Adipocyte (in vitro differentiated cells): ENCODE measurements at regions not wholly inside any gene's neighbourhood (a gene's known extent, or its start where the extent isn't known, plus 50 kb on each side); places are given as distances from the start of the nearest gene placed in this dataset.
A peak's percentile ranks its signal among the peaks of the same experiment; 100 is the strongest.
"Not testable (repeated sequence)": the region's sequence is repeated elsewhere in the genome, so short reads cannot be mapped to it uniquely, and the experiment has no call there.

Experiments
- DNase-seq: peaks from one replicate; pipeline ENCODE4 v3.0.0-alpha.2; 2015; ENCODE audit warnings: low read depth
- H3K27me3 ChIP-seq: replicated peaks from 2 replicates; pipeline ENCODE4 v1.7.0; 2013; ENCODE audit warnings: mild to moderate bottlenecking, low read length, moderate library complexity; ENCODE audit not compliant: control insufficient read depth, insufficient read depth
- H3K36me3 ChIP-seq: 2 replicates; pipeline ENCODE4 v1.7.0; 2013; ENCODE audit warnings: low read length, mild to moderate bottlenecking, moderate library complexity; ENCODE audit not compliant: control insufficient read depth, insufficient read depth, severe bottlenecking
- H3K4me1 ChIP-seq: 2 replicates; pipeline ENCODE4 v1.7.0; 2013; ENCODE audit warnings: mild to moderate bottlenecking, low read length, moderate library complexity; ENCODE audit not compliant: control insufficient read depth, insufficient read depth
- H3K4me3 ChIP-seq: 2 replicates; pipeline ENCODE4 v1.7.0; 2013; ENCODE audit warnings: mild to moderate bottlenecking, low read length, moderate library complexity
- H3K9ac ChIP-seq: 2 replicates; pipeline ENCODE4 v1.7.0; 2013; ENCODE audit warnings: mild to moderate bottlenecking, low read length, moderate library complexity
- H3K9me3 ChIP-seq: 2 replicates; pipeline ENCODE4 v1.7.0; 2013; ENCODE audit warnings: mild to moderate bottlenecking, low read length, moderate library complexity; ENCODE audit not compliant: control insufficient read depth

DNA sequence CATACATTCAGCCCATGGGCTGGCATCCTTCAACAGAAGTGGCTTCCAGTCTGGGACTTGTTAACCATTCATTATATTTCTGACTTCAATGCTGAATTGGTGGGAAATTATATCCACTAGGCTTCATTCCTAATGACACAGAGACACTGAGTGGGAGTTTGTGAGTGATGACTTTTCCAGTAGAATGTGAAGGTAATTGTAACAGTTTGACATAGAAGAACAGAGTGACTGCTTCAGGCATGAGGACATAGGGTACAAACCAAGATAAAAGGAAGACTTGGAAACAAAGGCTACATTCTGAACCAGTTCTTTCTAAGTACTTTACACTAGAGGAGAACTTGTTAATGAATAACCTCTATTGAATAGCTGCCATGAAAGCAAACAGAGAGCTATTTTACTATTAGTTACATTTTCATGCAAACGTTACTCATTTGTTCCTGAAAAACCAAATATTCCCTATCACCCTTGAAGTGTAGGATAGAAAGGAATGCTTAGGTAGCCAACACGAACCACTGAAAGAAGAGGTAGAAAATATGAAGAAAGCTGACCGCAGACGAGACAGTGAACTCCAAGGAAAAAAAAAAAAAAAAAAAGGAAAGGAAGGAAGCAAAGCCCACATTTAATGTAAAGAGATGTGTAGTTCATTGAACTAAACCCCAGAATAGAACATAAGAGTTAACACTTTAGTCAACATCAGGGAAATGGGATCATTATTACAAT is 237.0 kb upstream of the SEMA3C start:
- Histone ChIP-seq H3K4me3 (no peak overlapping the region), H3K4me1 (peaks cover 7% of the 10 kb centered on the region), H3K9me3 (no peaks in the 10 kb centered on the region), H3K27me3 (no peaks in the 10 kb centered on the region), H3K36me3 (no peaks in the 10 kb centered on the region), H3K9ac (no peak overlapping the region)
- no peak for DNase-seq

DNA sequence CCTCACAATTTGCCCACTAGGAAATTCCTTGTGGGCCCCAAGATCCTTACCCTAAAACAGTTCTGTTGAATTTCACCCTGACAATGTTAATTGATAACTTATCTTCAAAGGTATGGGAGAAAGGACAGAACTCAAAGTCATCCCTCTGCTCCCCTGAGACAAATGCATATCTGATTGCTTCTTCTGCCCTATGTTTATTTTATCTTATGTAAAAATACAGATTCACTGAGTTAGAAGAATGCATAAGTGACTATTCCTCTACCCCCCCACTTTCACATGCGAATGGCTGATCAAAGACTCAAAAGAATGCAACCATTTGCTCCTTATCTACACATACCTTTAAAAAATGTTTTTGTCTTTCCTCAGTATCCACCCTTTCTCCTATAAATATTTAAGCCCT is 235.7 kb upstream of the SEMA3C start:
- Histone ChIP-seq H3K4me3 (no peak overlapping the region), H3K27me3 (no peaks in the 10 kb centered on the region), H3K4me1 (peaks cover 7% of the 10 kb centered on the region), H3K9ac (no peak overlapping the region), H3K36me3 (no peaks in the 10 kb centered on the region), H3K9me3 (no peaks in the 10 kb centered on the region)
- no peak for DNase-seq

DNA sequence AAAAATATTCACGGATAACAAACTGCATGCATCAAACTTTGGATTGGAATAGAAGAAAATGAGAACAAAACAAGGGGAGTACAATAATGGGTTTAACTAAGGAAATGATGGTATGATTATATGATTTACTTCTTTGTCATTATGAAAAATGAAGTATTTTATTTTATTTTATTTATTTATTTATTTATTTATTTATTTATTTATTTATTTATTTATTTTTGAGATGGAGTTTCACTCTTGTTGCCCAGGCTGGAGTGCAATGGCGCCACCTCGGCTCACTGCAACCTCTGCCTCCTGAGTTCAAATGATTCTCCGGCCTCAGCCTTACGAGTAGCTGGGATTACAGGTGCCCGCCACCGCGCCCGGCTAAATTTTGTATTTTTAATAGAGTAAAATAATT is 234.1 kb upstream of the SEMA3C start:
- not testable (repeated sequence) for H3K9me3 ChIP-seq, DNase-seq, H3K4me1 ChIP-seq, H3K4me3 ChIP-seq, H3K36me3 ChIP-seq, H3K9ac ChIP-seq, H3K27me3 ChIP-seq

DNA sequence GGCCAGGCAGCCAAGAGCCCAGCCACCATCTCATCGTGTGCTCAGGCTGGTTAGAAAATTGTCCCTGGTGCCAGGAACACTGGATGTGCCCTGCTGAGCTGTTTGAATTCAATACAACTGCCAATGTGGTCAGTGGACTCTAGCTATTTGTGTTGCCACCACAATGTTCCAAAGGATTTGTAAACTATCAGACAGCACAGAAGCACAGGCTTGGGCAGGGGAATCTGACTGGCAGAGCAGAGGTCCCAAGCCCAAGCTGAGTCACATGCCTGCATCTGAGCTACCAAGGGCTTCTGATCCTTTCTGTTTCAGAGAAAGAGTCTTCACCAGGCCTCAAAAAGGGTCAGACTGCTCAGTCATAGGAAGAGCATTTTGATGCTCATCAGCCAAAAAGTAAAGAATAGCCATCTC is 232.1 kb upstream of the SEMA3C start:
- Histone ChIP-seq H3K36me3 (no peaks in the 10 kb centered on the region), H3K9ac (no peak overlapping the region), H3K4me3 (no peak overlapping the region), H3K9me3 (no peaks in the 10 kb centered on the region), H3K4me1 (peaks cover 7% of the 10 kb centered on the region), H3K27me3 (no peaks in the 10 kb centered on the region)
- peak; percentile 20 for DNase-seq

DNA sequence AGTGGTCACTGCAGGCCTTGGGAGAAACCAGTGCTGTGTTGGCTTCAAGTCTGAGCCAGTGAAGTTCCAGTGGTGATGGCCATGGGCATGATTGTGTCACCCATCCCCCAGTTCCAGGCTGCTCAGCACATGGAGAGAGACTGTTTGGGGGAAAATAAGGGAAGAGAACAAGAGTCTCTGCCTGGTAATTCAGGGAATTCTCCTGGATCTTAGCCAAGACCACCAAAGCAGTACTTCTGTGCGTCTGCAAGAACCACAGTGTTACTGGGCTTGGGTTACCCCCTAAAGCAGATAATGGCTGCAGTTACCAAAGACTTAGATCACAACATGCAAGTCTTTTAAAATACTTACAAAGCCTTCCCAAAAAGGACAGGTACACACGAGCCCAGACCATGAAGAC is 225.0 kb upstream of the SEMA3C start:
- Histone ChIP-seq H3K4me1 (no peaks in the 10 kb centered on the region), H3K9me3 (no peaks in the 10 kb centered on the region), H3K9ac (no peak overlapping the region), H3K4me3 (no peak overlapping the region), H3K27me3 (no peaks in the 10 kb centered on the region), H3K36me3 (no peaks in the 10 kb centered on the region)
- no peak for DNase-seq

DNA sequence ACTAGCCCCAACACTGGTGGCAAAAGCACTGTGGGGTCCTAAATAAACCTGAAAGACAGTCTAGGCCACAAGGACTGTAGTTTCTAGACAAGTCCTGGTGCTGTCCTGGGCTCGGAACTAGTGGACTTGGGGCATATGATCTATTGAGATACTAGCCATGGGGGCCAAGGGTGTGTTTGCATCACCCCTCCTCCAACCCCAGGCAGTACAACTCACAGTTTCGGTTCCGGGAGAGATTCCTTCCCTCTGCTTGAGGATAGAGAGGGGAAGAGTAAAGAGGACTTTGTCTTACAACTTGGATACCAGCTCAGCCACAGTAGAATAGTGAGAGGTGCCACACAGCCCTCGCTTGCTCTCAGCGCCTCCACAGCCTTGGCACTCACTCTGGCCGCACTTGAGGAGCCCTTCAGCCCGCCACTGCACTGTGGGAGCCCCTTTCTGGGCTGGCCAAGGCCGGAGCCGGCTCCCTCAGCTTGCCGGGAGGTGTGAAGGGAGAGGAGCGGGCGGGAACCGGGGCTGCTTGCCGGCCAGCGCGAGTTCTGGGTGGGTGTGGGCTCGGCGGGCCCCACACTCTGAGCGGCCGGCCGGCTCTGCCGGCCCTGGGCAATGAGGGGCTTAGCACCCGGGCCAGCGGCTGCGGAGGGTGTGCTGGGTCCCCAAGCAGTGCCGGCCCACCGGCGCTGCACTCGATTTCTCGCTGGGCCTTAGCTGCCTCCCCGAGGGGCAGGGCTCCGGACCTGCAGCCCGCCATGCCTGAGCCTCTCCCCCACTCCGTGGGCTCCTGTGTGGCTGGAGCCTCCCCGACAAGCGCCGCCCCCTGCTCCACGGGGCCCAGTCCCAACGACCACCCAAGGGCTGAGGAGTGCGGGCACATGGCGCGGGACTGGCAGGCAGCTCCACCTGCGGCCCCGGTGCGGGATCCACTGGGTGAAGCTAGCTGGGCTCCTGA is 222.7 kb upstream of the SEMA3C start:
- not testable (repeated sequence) for H3K9ac ChIP-seq, H3K36me3 ChIP-seq, H3K4me1 ChIP-seq, H3K27me3 ChIP-seq, H3K4me3 ChIP-seq, H3K9me3 ChIP-seq, DNase-seq

DNA sequence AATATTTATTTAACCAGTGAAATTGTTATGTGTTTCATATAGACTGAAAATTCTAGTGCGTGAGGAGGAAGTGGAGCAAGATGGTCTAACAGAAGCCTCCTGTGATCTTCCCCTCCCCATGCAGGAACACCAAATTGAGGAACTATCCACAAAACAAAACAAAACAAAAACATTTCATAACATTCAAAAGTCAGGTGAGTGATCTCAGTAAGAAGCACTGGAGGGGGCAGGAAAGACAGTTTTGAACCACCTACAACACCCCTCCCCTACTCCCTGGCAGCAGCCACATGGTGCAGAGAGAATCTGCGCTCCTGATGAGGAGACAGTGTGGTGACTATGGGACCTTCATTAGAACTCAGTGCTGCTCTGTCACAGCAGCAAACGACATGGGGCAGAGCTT is 221.9 kb upstream of the SEMA3C start:
- no peaks in the 10 kb centered on the region for H3K36me3 ChIP-seq
- H3K9ac ChIP-seq, result no peak overlapping the region
- no peaks in the 10 kb centered on the region for H3K9me3 ChIP-seq

DNA sequence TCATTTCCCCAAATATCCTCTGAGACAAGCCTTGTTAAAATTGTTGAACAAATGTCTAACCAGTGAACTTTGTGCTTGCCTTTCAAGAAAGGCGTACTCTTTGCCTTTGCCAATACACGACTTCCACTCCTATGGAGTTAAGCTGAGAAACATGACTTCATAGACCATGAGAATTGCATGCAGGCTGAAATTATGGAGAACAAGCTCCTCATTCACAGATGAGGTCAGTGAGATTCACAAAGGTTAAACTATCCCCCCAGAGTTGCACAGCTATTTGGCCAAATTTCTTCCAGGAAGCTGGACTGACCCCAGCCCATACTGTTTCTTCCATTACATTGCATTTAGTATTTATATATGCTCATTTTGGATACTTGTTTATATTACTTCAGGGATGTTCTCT is 221.4 kb upstream of the SEMA3C start:
- Histone ChIP-seq H3K9me3 (no peaks in the 10 kb centered on the region), H3K4me1 (no peaks in the 10 kb centered on the region), H3K27me3 (no peaks in the 10 kb centered on the region), H3K36me3 (no peaks in the 10 kb centered on the region), H3K9ac (no peak overlapping the region), H3K4me3 (no peak overlapping the region)
- DNase-seq, result no peak

More for the DNA sequence above, 221.9 kb upstream of the SEMA3C start:
- Histone ChIP-seq H3K4me3 (no peak overlapping the region), H3K27me3 (no peaks in the 10 kb centered on the region), H3K4me1 (no peaks in the 10 kb centered on the region)
- DNase-seq, result no peak

DNA sequence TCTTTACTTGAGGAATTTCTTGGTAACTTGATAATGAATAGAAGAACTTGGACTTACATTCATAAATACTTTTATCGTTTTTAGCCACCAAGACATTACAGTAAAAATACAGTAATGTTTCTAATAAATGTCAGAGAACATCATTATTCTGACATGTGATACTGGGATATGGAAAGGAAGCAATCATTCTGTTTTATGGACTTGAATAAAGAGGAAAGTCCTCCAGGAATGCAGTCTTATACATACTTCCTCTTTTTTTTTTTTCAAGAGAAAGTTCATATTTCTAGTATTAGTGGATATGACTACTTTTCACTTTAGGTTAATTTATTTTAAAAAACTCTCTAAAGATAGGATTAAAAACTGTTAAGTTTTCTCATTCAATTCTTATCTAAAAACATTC is 220.0 kb upstream of the SEMA3C start:
- H3K4me3 ChIP-seq, result no peak overlapping the region
- no peak overlapping the region for H3K9ac ChIP-seq
- DNase-seq, result no peak
- no peaks in the 10 kb centered on the region for H3K4me1 ChIP-seq
- no peaks in the 10 kb centered on the region for H3K27me3 ChIP-seq
- no peaks in the 10 kb centered on the region for H3K36me3 ChIP-seq
- no peaks in the 10 kb centered on the region for H3K9me3 ChIP-seq

DNA sequence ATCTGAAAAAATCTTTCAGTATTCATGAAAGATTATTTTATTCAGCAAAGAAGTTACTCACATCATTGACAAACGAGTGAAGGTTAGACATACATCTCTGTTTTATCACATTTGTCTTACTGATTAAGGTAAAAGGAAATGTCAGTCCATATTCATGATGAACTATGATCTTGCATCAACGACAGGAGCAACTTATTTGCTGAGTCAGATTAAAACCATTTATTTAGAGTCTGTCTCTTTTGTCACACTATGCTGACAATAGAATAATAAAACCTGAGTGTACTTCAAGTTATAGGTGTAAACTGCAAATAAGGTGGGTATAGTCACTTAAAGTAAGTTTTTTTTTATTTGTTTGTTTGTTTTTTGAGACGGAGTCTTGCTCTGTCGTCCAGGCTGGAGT is 216.5 kb upstream of the SEMA3C start:
- DNase-seq, result no peak

DNA sequence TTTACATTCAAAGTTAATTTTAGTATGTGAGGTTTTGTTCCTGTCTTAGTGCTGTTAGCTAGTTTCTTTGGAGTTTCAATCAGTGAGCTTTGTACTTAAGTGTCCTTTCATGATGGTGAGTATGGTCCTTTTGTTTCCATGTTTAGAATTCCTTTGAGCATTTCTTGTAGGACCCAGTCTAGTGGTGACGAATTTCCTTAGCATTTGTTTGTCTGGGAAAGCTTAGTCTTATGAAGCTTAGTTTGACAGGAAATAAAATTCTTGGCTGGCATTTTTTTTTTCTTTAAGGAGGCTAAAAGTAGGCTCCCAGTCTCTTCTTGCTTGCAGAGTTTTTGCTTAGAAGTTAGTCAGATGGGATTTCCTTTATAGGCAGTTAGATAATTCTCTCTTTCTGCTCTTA is 209.2 kb upstream of the SEMA3C start:
- peaks cover 13% of the 10 kb centered on the region for H3K9me3 ChIP-seq
- no peaks in the 10 kb centered on the region for H3K4me1 ChIP-seq
- no peak for DNase-seq
- H3K9ac ChIP-seq, result no peak overlapping the region
- H3K27me3 ChIP-seq, result no peaks in the 10 kb centered on the region
- H3K4me3 ChIP-seq, result no peak overlapping the region
- H3K36me3 ChIP-seq, result no peaks in the 10 kb centered on the region

More for the DNA sequence above, 216.5 kb upstream of the SEMA3C start:
- H3K4me3 ChIP-seq, result no peak overlapping the region
- H3K9ac ChIP-seq, result no peak overlapping the region
- no peaks in the 10 kb centered on the region for H3K36me3 ChIP-seq
- no peaks in the 10 kb centered on the region for H3K9me3 ChIP-seq
- H3K27me3 ChIP-seq, result no peaks in the 10 kb centered on the region
- H3K4me1 ChIP-seq, result no peaks in the 10 kb centered on the region
